Activated T-cell treated with anti-CD3 and anti-CD28 coated beads, Interleukin-2, amount 50 U/mL, for 4 hours (primary cell): ENCODE measurements at regions not wholly inside any gene's neighbourhood (a gene's known extent, or its start where the extent isn't known, plus 50 kb on each side); places are given as distances from the start of the nearest gene placed in this dataset.

ENCODE experiments used
- ATAC-seq, 2 donors: fragments of 200-7000 bp; cut with Tn5 transposase; one replicate each; pipeline ENCODE4 v1.10.0; 2021
- DNase-seq: peaks from one replicate; pipeline ENCODE4 v3.0.0-alpha.2; 2020
- H3K27me3 Mint-ChIP-seq: one replicate; pipeline ENCODE4 v1.8.0; 2021; ENCODE audit warnings: low read depth, mixed read lengths
- H3K36me3 Mint-ChIP-seq: one replicate; pipeline ENCODE4 v1.8.0; 2022; ENCODE audit warnings: mixed read lengths; ENCODE audit not compliant: insufficient read depth
- H3K4me1 Mint-ChIP-seq: one replicate; pipeline ENCODE4 v1.8.0; 2021; ENCODE audit warnings: low read depth, mixed read lengths
- H3K4me3 Mint-ChIP-seq: one replicate; pipeline ENCODE4 v1.8.0; 2021; ENCODE audit warnings: mild to moderate bottlenecking, moderate library complexity, mixed read lengths
- H3K9me3 Mint-ChIP-seq: one replicate; pipeline ENCODE4 v1.8.0; 2021; ENCODE audit warnings: mixed read lengths

DNA sequence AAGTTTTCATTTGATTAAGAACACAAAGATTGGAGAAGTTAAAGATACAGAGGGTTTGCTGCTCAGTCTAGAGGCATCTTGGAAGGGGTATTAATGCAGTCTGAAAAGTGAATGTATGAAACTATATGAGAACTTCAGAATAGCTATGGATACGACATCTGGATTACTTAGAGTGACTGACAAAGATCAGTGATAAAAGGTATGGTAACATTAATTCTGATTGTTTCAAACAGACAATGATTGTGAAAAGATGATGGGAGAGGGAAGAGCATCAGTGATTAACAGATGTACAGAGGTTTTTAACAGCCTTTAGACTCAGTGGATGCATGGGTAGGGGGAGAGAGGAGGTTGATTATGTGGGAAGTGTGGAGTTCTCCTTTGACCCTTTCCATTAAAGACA, 919.4 kb upstream of the CNTN5 start:
- no peaks in the 10 kb centered on the region for H3K4me1 Mint-ChIP-seq
- DNase-seq, result no peak
- H3K4me3 Mint-ChIP-seq, result no peak overlapping the region
- no peaks in the 10 kb centered on the region for H3K36me3 Mint-ChIP-seq
- no peaks in the 10 kb centered on the region for H3K27me3 Mint-ChIP-seq
- H3K9me3 Mint-ChIP-seq, result peaks cover 6% of the 10 kb centered on the region
- ATAC-seq, result no peak

DNA sequence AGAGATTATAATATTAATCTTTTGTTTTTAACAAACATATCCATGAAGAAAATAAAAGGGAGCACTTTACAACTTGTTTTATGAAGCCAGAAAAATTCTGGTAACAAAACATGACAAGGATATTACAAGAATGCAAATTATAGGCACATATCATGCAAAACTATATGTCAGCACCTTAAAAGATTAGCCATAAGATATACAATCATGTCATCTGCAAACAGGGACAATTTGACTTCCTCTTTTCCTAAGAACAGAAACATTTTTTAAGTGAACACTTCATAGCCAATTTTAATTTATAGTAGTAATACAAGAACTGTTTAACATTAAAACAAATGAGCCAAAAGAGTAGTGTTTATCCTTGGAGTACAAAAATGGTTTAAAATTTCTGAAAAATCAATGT, 916.5 kb upstream of the CNTN5 start:
- no peak for DNase-seq
- no peaks in the 10 kb centered on the region for H3K36me3 Mint-ChIP-seq
- ATAC-seq, result no peak
- H3K4me3 Mint-ChIP-seq, result no peak overlapping the region
- no peaks in the 10 kb centered on the region for H3K27me3 Mint-ChIP-seq
- H3K9me3 Mint-ChIP-seq, result peaks cover 3% of the 10 kb centered on the region
- no peaks in the 10 kb centered on the region for H3K4me1 Mint-ChIP-seq

DNA sequence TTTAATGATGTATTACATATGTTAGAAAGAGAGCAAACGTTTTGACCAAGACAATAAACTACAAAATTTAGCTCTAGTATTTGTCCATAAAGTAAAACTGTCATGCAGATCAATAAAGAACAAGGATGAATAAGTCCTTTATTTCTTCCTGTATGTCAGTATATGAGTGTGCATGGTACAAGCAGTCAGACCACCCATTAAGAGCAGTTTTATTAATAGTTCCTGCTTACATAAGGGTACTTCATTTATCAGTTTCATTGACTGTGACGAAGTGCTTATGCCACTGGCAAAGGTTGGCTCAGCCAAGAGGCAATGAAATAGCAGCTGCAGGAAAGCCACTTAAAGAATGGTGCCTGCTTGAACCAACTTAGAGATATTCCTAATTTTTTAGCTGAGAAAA, 913.0 kb upstream of the CNTN5 start:
- H3K36me3 Mint-ChIP-seq, result no peaks in the 10 kb centered on the region
- no peaks in the 10 kb centered on the region for H3K9me3 Mint-ChIP-seq
- ATAC-seq, result no peak
- H3K27me3 Mint-ChIP-seq, result no peaks in the 10 kb centered on the region
- DNase-seq, result no peak
- H3K4me3 Mint-ChIP-seq, result no peak overlapping the region
- no peaks in the 10 kb centered on the region for H3K4me1 Mint-ChIP-seq

DNA sequence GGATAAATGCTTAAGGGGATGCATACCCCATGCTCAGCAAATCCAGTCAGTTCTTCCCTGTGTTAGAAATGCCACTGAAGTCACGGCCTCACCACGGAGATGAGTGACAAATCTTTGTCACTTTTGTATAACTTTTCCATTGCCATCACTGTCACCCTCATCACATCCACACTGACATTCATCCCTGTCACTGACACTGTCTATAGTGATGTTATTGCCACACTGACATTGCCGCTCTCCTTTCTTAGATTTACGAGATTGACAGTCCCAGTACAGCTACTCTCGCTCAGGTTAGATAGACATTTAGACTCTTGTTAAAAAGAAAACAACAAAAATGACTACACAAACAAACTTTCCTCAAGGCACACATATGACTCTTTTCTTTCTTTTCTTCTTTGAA, 910.7 kb upstream of the CNTN5 start:
- Mint-ChIP-seq H3K4me3 (no peak overlapping the region), H3K4me1 (no peaks in the 10 kb centered on the region), H3K36me3 (no peaks in the 10 kb centered on the region), H3K9me3 (no peaks in the 10 kb centered on the region), H3K27me3 (no peaks in the 10 kb centered on the region)
- ATAC-seq, result no peak
- DNase-seq, result no peak

DNA sequence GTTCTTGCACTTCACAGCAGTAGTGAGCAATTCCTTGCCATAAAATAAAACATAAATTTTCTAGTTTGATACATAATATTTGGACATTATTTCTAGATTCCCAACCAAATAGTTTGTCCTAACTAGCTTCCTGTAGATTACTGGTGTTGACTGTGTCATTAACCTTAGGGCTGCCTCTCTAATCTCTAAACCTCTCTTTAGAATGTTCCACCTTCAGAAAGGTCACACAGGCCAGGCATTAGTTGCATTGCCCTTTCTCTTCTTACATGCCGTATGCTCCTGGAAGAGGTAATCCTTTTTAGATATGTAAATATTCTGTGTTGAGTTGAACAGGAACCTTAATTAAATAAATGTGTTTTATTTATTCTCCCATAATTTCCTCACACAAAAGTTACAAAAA, 904.9 kb upstream of the CNTN5 start:
- peaks cover 13% of the 10 kb centered on the region for H3K9me3 Mint-ChIP-seq
- H3K4me3 Mint-ChIP-seq, result no peak overlapping the region
- H3K36me3 Mint-ChIP-seq, result no peaks in the 10 kb centered on the region
- ATAC-seq, result no peak
- no peaks in the 10 kb centered on the region for H3K4me1 Mint-ChIP-seq
- no peak for DNase-seq
- H3K27me3 Mint-ChIP-seq, result no peaks in the 10 kb centered on the region

DNA sequence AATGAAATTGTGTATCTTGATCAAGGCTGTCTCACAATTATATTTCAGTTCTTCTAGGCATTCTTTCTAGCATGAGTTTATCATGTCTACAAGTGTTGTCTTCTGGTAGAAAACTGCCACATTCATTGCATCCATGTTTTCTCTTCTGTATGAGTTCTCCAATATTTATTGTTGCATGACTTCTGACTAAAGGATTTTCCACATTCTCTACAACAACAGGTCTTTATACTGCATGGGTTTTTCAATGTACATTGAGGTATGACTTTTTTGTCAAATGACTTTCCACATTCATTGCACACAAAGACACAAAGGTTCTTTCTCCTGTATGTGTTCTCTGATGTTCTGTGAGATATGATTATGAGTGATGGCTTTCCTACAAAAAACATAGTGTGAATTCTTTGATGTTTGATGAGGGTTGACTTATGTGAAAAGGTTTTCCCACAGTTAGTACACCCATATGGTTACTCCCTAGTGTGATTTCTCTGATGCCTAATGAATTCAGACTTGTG, 890.6 kb upstream of the CNTN5 start:
- H3K9me3 Mint-ChIP-seq, result peaks cover 27% of the 10 kb centered on the region
- H3K27me3 Mint-ChIP-seq, result no peaks in the 10 kb centered on the region
- H3K4me1 Mint-ChIP-seq, result no peaks in the 10 kb centered on the region
- no peaks in the 10 kb centered on the region for H3K36me3 Mint-ChIP-seq
- no peak overlapping the region for H3K4me3 Mint-ChIP-seq
- DNase-seq (no peak), ATAC-seq (no peak)

DNA sequence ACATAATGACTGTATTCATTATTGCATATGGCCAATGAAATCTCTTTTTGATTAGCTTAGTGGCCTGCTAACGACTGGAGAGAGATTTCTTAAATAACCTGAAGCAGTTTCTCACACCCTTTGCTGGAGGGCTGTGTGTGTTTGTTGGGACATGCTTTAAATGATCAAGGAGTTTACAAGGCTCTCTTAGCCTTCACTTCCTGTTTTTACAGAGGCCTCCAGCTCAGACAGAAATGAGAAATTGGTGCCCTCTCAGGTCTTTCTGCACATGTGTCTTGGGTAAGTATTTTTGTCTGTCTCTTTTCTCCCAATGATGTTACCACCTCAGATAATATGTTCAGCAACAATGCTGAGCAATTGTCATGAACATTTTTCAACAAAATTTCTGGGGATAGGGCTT, 884.4 kb upstream of the CNTN5 start:
- Mint-ChIP-seq H3K4me3 (no peak overlapping the region), H3K4me1 (no peaks in the 10 kb centered on the region), H3K9me3 (peaks cover 19% of the 10 kb centered on the region), H3K27me3 (no peaks in the 10 kb centered on the region), H3K36me3 (no peaks in the 10 kb centered on the region)
- ATAC-seq, result no peak
- DNase-seq, result no peak

DNA sequence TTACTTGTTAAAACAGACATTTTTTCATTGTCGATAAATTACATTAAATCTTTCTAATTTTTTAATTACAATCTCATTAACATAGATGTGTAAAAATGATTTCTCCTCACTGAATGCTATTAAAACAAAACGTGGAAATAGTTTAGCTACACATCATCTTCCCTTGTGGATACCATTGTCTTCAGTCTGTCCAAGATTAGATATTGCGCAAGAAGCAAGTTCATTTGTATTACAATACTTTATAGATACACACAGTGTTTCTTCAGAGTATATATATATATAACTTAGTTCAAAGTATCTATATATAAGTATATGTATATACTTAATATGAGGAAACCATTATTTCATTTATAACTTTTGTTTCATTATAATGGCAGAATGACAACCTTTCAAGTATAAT, 883.3 kb upstream of the CNTN5 start:
- ATAC-seq (no peak), DNase-seq (no peak)
- no peak overlapping the region for H3K4me3 Mint-ChIP-seq
- H3K27me3 Mint-ChIP-seq, result no peaks in the 10 kb centered on the region
- no peaks in the 10 kb centered on the region for H3K36me3 Mint-ChIP-seq
- peaks cover 14% of the 10 kb centered on the region for H3K9me3 Mint-ChIP-seq
- H3K4me1 Mint-ChIP-seq, result no peaks in the 10 kb centered on the region

DNA sequence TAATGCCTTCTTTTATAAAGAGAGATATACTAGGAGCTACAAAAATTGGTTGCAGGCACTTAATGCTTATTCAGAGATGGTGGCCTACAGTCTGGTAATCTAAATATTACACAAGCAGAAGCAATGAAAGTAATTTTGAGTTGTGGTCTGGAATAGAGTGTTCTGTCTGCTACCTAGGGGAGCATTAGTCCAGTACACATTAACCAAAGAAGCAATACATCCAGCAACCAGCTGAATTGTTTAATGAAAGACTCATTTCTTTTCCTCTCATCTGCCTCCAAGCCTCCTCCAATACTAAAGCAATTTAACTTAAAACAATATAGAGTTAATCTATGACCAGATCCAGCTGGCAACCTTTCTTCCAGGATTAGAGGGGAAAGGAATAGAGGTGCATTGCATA, 877.1 kb upstream of the CNTN5 start:
- Mint-ChIP-seq H3K9me3 (peaks cover 16% of the 10 kb centered on the region), H3K27me3 (no peaks in the 10 kb centered on the region), H3K36me3 (no peaks in the 10 kb centered on the region), H3K4me3 (no peak overlapping the region), H3K4me1 (no peaks in the 10 kb centered on the region)
- no peak for ATAC-seq
- DNase-seq, result no peak

DNA sequence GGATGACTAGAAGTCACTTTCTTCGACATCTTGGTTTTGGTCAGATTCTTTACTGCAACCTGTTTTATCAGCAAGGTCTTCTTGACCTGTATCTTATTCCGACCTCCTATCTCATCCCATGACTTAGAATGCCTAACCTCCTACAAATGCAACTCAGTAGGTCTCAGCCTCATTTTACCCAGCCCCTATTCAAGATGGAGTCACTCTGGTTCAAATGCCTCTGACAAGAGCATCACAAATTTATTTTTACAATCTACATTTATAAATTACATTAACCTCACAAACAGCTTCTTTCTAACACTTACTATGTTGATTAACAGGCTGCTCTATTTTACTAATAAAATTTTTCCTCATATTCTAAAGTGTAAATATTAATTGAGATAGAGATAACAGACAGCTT, 867.0 kb upstream of the CNTN5 start:
- no peaks in the 10 kb centered on the region for H3K36me3 Mint-ChIP-seq
- no peak for DNase-seq
- H3K9me3 Mint-ChIP-seq, result peaks cover 21% of the 10 kb centered on the region
- no peak for ATAC-seq
- no peaks in the 10 kb centered on the region for H3K4me1 Mint-ChIP-seq
- H3K27me3 Mint-ChIP-seq, result no peaks in the 10 kb centered on the region
- no peak overlapping the region for H3K4me3 Mint-ChIP-seq

DNA sequence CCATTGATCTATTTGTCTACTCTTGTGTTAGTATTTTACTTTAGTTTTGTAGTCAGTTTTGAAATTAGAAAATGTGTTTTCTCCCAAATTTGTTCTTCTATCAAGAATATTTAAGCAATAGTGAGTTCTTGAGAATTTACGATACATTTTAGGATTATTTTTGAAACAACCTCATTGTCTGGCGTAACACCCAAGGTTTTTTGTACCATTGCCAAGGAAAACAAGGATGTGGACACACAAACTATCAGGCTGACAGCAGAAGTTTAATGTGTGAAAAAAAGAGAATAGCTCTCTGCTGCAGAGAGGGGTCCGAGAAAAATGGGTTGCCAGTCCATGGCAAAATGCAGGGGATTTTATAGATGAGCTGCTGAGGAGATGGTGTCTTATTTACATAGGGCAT, 865.1 kb upstream of the CNTN5 start:
- ATAC-seq (no peak), DNase-seq (no peak)
- peaks cover 18% of the 10 kb centered on the region for H3K9me3 Mint-ChIP-seq
- no peak overlapping the region for H3K4me3 Mint-ChIP-seq
- H3K4me1 Mint-ChIP-seq, result no peaks in the 10 kb centered on the region
- no peaks in the 10 kb centered on the region for H3K27me3 Mint-ChIP-seq
- H3K36me3 Mint-ChIP-seq, result no peaks in the 10 kb centered on the region

DNA sequence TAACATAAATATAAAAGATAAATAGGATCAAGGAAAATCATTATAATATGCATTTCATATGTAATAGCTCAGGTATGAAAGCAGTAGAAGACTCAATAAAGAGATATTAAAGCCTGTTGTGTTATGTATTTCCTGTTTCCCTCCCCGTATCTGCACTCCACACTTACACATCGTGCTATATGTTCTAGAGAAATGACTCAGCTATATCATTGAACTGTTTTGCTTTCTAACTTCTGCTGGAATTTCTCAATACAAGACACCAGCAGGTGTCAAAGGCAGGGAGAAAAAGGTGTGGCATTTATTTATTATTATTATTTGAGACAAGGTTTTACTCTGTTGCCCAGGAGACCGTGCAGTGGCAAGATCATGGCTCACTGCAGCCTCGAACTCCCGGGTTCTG, 842.8 kb upstream of the CNTN5 start:
- Mint-ChIP-seq H3K36me3 (no peaks in the 10 kb centered on the region), H3K27me3 (no peaks in the 10 kb centered on the region), H3K4me1 (no peaks in the 10 kb centered on the region), H3K9me3 (peaks cover 22% of the 10 kb centered on the region), H3K4me3 (no peak overlapping the region)
- ATAC-seq, result no peak
- DNase-seq, result no peak

DNA sequence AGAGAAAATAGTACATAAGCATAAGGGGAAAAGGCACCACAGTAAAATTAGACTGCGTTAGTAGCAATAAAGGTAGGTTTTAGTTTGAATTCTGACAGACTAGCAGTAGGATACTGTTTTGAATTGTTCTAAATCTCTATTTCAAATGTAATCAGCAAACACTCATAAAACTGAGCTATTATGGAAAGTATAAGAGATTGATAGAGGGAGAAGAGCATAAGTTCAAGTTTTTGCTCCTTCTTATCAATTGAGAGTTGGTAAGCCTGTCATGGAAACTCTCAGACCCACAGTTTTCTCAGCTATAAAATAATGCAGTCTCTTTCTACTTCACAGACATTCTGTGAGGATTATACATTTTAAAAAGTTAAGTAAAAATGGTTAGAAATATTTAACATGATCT, 840.2 kb upstream of the CNTN5 start:
- Mint-ChIP-seq H3K36me3 (no peaks in the 10 kb centered on the region), H3K4me3 (no peak overlapping the region), H3K4me1 (no peaks in the 10 kb centered on the region), H3K9me3 (peaks cover 21% of the 10 kb centered on the region), H3K27me3 (no peaks in the 10 kb centered on the region)
- no peak for ATAC-seq
- no peak for DNase-seq

DNA sequence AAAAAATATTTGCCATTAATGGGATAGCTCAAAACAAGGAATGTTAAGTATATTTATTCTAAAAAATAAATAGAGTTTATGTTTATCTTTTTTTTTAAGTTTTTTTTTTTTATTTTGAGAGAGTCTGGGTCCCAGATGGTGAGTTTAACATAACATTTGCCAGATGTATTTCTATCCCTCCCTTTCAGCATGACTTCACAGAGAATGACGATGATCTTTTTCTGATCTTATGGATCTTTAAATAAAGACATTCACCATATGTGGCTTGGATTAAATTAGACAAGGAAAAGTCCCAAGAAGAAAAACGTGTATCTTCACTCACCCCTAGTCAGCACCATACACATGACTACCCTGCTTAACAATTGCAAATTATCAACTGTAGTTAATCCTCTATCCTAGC, 839.8 kb upstream of the CNTN5 start:
- no peaks in the 10 kb centered on the region for H3K36me3 Mint-ChIP-seq
- H3K9me3 Mint-ChIP-seq, result peaks cover 17% of the 10 kb centered on the region
- H3K4me3 Mint-ChIP-seq, result no peak overlapping the region
- DNase-seq, result no peak
- no peaks in the 10 kb centered on the region for H3K27me3 Mint-ChIP-seq
- no peaks in the 10 kb centered on the region for H3K4me1 Mint-ChIP-seq
- no peak for ATAC-seq

DNA sequence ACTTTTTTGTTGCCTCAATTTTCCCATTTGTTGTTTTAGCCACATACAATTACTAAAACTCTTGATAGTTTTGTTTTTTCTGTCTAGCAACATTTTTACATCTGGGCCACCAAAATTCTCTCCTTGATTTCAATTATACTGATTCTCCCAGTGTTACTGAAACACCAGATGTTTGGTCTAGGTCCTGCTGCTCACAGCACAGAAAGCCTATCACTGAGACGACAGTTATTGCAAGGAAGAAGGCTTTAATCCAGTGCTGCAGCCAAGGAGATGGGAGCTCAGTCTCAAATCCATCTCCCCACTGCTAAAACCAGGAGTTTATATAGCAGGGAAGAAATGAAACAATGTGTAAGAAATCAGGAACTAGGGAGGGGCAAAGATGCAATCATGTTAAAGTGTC, 837.7 kb upstream of the CNTN5 start:
- H3K9me3 Mint-ChIP-seq, result peaks cover 13% of the 10 kb centered on the region
- no peak for ATAC-seq
- no peak overlapping the region for H3K4me3 Mint-ChIP-seq
- no peaks in the 10 kb centered on the region for H3K27me3 Mint-ChIP-seq
- H3K36me3 Mint-ChIP-seq, result no peaks in the 10 kb centered on the region
- no peaks in the 10 kb centered on the region for H3K4me1 Mint-ChIP-seq
- DNase-seq, result no peak

DNA sequence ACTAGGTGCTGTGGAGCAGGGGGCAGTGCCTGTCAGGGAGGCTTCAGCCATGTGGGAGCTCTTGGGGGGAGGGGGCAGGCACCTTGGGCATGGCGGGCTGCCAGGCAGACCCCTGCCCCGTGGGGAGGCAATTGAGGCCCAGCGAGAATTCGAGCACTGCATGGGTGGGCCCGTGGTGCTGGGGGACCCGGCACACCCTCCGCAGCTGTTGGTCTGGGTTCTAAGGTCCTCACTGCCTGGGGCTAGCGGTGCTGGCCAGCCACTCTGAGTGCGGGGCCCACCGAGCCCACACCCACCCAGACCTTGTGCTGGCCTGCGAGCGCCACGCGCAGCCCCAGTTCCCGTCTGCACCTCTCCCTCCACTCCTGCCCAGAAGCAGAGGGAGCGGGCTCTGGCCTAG, 835.5 kb upstream of the CNTN5 start:
- Mint-ChIP-seq H3K4me1 (no peaks in the 10 kb centered on the region), H3K27me3 (no peaks in the 10 kb centered on the region), H3K36me3 (no peaks in the 10 kb centered on the region), H3K9me3 (peaks cover 15% of the 10 kb centered on the region), H3K4me3 (no peak overlapping the region)
- DNase-seq, result no peak
- ATAC-seq, result no peak
